WTC11 (cell line): ENCODE measurements at regions not wholly inside any gene's neighbourhood (a gene's known extent, or its start where the extent isn't known, plus 50 kb on each side); places are given as distances from the start of the nearest gene placed in this dataset.
"Not testable (repeated sequence)": the region's sequence is repeated elsewhere in the genome, so short reads cannot be mapped to it uniquely, and the experiment has no call there.

ENCODE experiments used
- ATAC-seq: fragments of 200-7000 bp; cut with Tn5 transposase; 2 replicates; pipeline ENCODE4 v1.10.0; 2021; ENCODE audit warnings: mild to moderate bottlenecking, moderate library complexity
- CTCF ChIA-PET: fragments of 300-600 bp; sonication (Branson Sonifier 250); formaldehyde crosslinking; loops from one replicate; lab custom pipeline; 2021; ENCODE audit warnings: antibody characterized with exemption; lab: Charles Lee
- POLR2A ChIA-PET: fragments of 350-600 bp; sonication (Branson Sonifier 250); formaldehyde crosslinking; loops from one replicate; lab custom pipeline; 2021; ENCODE audit warnings: antibody characterized with exemption; lab: Charles Lee
- DNase-seq: peaks from one replicate; pipeline ENCODE4 v3.0.0; 2021; ENCODE audit warnings: low spot score
- H3K27ac Mint-ChIP-seq: 2 replicates; pipeline ENCODE4 v1.8.0; 2021; ENCODE audit warnings: mixed read lengths
- H3K27me3 Mint-ChIP-seq: 2 replicates; pipeline ENCODE4 v1.8.0; 2021; ENCODE audit warnings: low read depth, mild to moderate bottlenecking, moderate library complexity, mixed read lengths
- H3K36me3 Mint-ChIP-seq: 2 replicates; pipeline ENCODE4 v1.8.0; 2021; ENCODE audit warnings: mixed read lengths
- H3K4me1 Mint-ChIP-seq: 2 replicates; pipeline ENCODE4 v1.8.0; 2022; ENCODE audit warnings: mixed read lengths
- H3K4me3 Mint-ChIP-seq: 2 replicates; pipeline ENCODE4 v1.8.0; 2021; ENCODE audit warnings: mild to moderate bottlenecking, moderate library complexity, mixed read lengths
- H3K9me3 Mint-ChIP-seq: 2 replicates; pipeline ENCODE4 v1.8.0; 2021; ENCODE audit warnings: mixed read lengths
- ATF6 ChIP-seq: sonication (generic); formaldehyde crosslinking; IDR thresholded peaks from 2 replicates; pipeline ENCODE4 v1.8.1; 2023; ENCODE audit warnings: mild to moderate bottlenecking, missing genetic modification reagents
- E2F5 ChIP-seq: sonication (generic); formaldehyde crosslinking; IDR thresholded peaks from 2 replicates; pipeline ENCODE4 v1.8.1; 2022; ENCODE audit warnings: mild to moderate bottlenecking, moderate library complexity, missing genetic modification reagents
- EMX1 ChIP-seq: fragments of 250-450 bp; sonication (Bioruptor Pico); IDR thresholded peaks from 2 replicates; pipeline ENCODE4 v1.8.0; 2021; ENCODE audit warnings: mild to moderate bottlenecking
- ERG ChIP-seq: fragments of 250-450 bp; sonication (Bioruptor Pico); IDR thresholded peaks from 2 replicates; pipeline ENCODE4 v1.8.0; 2021; ENCODE audit warnings: mild to moderate bottlenecking
- IRF1 ChIP-seq: sonication (generic); formaldehyde crosslinking; IDR thresholded peaks from 2 replicates; pipeline ENCODE4 v1.8.0; 2023; ENCODE audit warnings: missing genetic modification reagents
- JUN ChIP-seq: sonication (generic); formaldehyde crosslinking; IDR thresholded peaks from 2 replicates; pipeline ENCODE4 v1.8.0; 2023; ENCODE audit warnings: mild to moderate bottlenecking, missing genetic modification reagents
- MAX ChIP-seq: sonication (generic); formaldehyde crosslinking; IDR thresholded peaks from 2 replicates; pipeline ENCODE4 v1.8.0; 2022; ENCODE audit warnings: mild to moderate bottlenecking, missing genetic modification reagents
- MLX ChIP-seq: sonication (generic); formaldehyde crosslinking; IDR thresholded peaks from 2 replicates; pipeline ENCODE4 v1.8.1; 2023; ENCODE audit warnings: mild to moderate bottlenecking, missing genetic modification reagents, moderate library complexity
- MYBL2 ChIP-seq: sonication (generic); formaldehyde crosslinking; IDR thresholded peaks from 2 replicates; pipeline ENCODE4 v1.8.1; 2023; ENCODE audit warnings: mild to moderate bottlenecking, moderate library complexity, missing genetic modification reagents
- NFYB ChIP-seq: sonication (generic); formaldehyde crosslinking; conservative IDR thresholded peaks from 2 replicates; pipeline ENCODE4 v1.8.0; 2022; ENCODE audit warnings: low read depth, missing genetic modification reagents
- NR3C1 ChIP-seq: sonication (generic); formaldehyde crosslinking; conservative IDR thresholded peaks from 2 replicates; pipeline ENCODE4 v1.8.1; 2023; ENCODE audit warnings: low read depth, mild to moderate bottlenecking, missing genetic modification reagents
- OVOL2 ChIP-seq: fragments of 250-450 bp; sonication (Bioruptor Pico); IDR thresholded peaks from 2 replicates; pipeline ENCODE4 v1.9.0; 2021; ENCODE audit warnings: mild to moderate bottlenecking, borderline replicate concordance
- PREB ChIP-seq: sonication (generic); formaldehyde crosslinking; IDR thresholded peaks from 2 replicates; pipeline ENCODE4 v1.8.1; 2022; ENCODE audit warnings: mild to moderate bottlenecking, missing genetic modification reagents, moderate library complexity, borderline replicate concordance
- SOX15 ChIP-seq: fragments of 250-450 bp; sonication (Bioruptor Pico); IDR thresholded peaks from 2 replicates; pipeline ENCODE4 v1.9.0; 2021; ENCODE audit warnings: mild to moderate bottlenecking
- ZNF121 ChIP-seq: sonication (generic); formaldehyde crosslinking; IDR thresholded peaks from 2 replicates; pipeline ENCODE4 v1.8.0; 2023; ENCODE audit warnings: missing genetic modification reagents
- ZNF425 ChIP-seq: fragments of 250-450 bp; sonication (Bioruptor Pico); conservative IDR thresholded peaks from 2 replicates; pipeline ENCODE4 v1.9.0; 2021; ENCODE audit warnings: mild to moderate bottlenecking
- ZNF532 ChIP-seq: fragments of 250-450 bp; sonication (Bioruptor Pico); IDR thresholded peaks from 2 replicates; pipeline ENCODE4 v1.9.0; 2021; ENCODE audit warnings: mild to moderate bottlenecking, borderline replicate concordance

GRCh38 chr2:17202628-17203027, 315.6 kb downstream of the RAD51AP2 start:
- ATAC-seq, H3K27me3 Mint-ChIP-seq, CTCF ChIA-PET, H3K4me1 Mint-ChIP-seq, H3K27ac Mint-ChIP-seq, POLR2A ChIA-PET, DNase-seq, H3K36me3 Mint-ChIP-seq, H3K9me3 Mint-ChIP-seq, H3K4me3 Mint-ChIP-seq: not testable (repeated sequence)

GRCh38 chr2:17199741-17200140, 318.5 kb downstream of the RAD51AP2 start:
- ATAC-seq, result no peak
- Mint-ChIP-seq H3K27me3 (no peaks in the 10 kb centered on the region), H3K4me3 (no peak overlapping the region), H3K4me1 (no peaks in the 10 kb centered on the region), H3K36me3 (no peaks in the 10 kb centered on the region), H3K27ac (no peak overlapping the region), H3K9me3 (peaks cover 5% of the 10 kb centered on the region)
- TF ChIP-seq MYBL2 (CRISPR knock-in tag) (no peak), MLX (CRISPR knock-in tag) (no peak), ATF6 (CRISPR knock-in tag) (no peak), E2F5 (CRISPR knock-in tag) (no peak), IRF1 (no peak), JUN (CRISPR knock-in tag) (no peak), EMX1 (CRISPR knock-in tag) (no peak), ZNF121 (no peak)
- ChIA-PET POLR2A (interaction anchor here (0.6 kb wide), 1 partner anchor 386 kb away, joined by 3 read pairs; no protein-coding TSS in a partner anchor), CTCF (interaction anchor here (0.6 kb wide), 1 partner anchor 281 kb away, joined by 4 read pairs; no protein-coding TSS in a partner anchor)
- no peak for DNase-seq

- H3K27me3 Mint-ChIP-seq, result no peaks in the 10 kb centered on the region
- H3K4me1 Mint-ChIP-seq, result no peaks in the 10 kb centered on the region
- no peaks in the 10 kb centered on the region for H3K36me3 Mint-ChIP-seq
- ChIA-PET POLR2A (no interaction called here), CTCF (interaction anchor here (0.7 kb wide), 1 partner anchor 106 kb away, joined by 3 read pairs; no protein-coding TSS in a partner anchor)
- no peak overlapping the region for H3K27ac Mint-ChIP-seq
- ATAC-seq (no peak), DNase-seq (no peak)
- no peak overlapping the region for H3K4me3 Mint-ChIP-seq
- H3K9me3 Mint-ChIP-seq, result no peaks in the 10 kb centered on the region
- TF ChIP-seq ZNF425 (no peak), NR3C1 (no peak), ZNF532 (CRISPR knock-in tag) (no peak), SOX15 (no peak), OVOL2 (CRISPR knock-in tag) (no peak), ERG (CRISPR knock-in tag) (no peak), MAX (CRISPR knock-in tag) (no peak), IRF1 (no peak), NFYB (no peak), PREB (CRISPR knock-in tag) (no peak)
Measured at GRCh38 chr2:17196380-17196779, 321.9 kb downstream of the RAD51AP2 start.
